Large intestine (tissue), 3 donors: ENCODE measurements at regions not wholly inside any gene's neighbourhood (a gene's known extent, or its start where the extent isn't known, plus 50 kb on each side); places are given as distances from the start of the nearest gene placed in this dataset.
A peak's percentile ranks its signal among the peaks of the same experiment; 100 is the strongest.
"Not testable (repeated sequence)": the region's sequence is repeated elsewhere in the genome, so short reads cannot be mapped to it uniquely, and the experiment has no call there.

Experiments used
- DNase-seq, 2 donors: peaks; one replicate each; pipeline versions ENCODE4 v3.0.0 to v3.0.0-alpha.2; 2013
- H3K27ac ChIP-seq: one replicate; pipeline ENCODE4 v1.5.1; 2013; ENCODE audit warnings: low read length
- H3K27me3 ChIP-seq: 2 replicates; pipeline ENCODE4 v1.6.1; 2013; ENCODE audit warnings: low read length; ENCODE audit not compliant: control insufficient read depth, insufficient read depth
- H3K36me3 ChIP-seq: 2 replicates; pipeline ENCODE4 v1.6.1; 2013; ENCODE audit warnings: low read length; ENCODE audit not compliant: control insufficient read depth, insufficient read depth
- H3K4me1 ChIP-seq: one replicate; pipeline ENCODE4 v1.6.1; 2013; ENCODE audit warnings: low read length; ENCODE audit not compliant: control insufficient read depth, insufficient read depth
- H3K4me3 ChIP-seq: one replicate; pipeline ENCODE4 v1.5.1; 2013; ENCODE audit warnings: low read length
- H3K9me3 ChIP-seq: one replicate; pipeline ENCODE4 v1.6.1; 2013; ENCODE audit warnings: mild to moderate bottlenecking, low read depth, low read length, moderate library complexity; ENCODE audit not compliant: control insufficient read depth
- WGBS: methylation state at CpG from one replicate; pipeline ENCODE4 v1.1.5; 2013; ENCODE audit warnings: low lambda C conversion rate; ENCODE audit not compliant: insufficient coverage; 5-methylcytosine and 5-hydroxymethylcytosine counted together

DNA sequence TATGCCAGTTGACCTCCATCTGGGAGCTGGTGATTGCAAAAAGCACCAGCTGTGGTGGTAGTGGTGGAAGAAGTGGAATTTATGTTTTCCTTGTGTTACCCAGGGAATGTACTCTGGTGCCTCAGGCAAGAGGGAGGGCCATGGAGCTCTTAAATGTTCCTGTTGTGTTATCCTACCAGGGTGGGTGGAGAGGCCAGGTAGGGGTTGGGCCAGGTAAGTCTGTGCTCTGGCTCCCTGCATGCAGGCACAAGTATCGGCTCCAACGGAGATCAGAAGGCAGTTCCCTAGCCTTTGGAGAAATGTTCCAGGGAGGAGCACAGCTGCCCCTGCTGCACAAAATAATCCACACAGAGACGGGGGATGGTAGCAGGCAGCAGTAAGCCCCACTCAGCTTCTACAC lies 419.3 kb upstream of the EYS start:
- H3K4me3 ChIP-seq = no peak overlapping the region
- no peaks in the 10 kb centered on the region for H3K4me1 ChIP-seq
- no peak for DNase-seq
- no peaks in the 10 kb centered on the region for H3K36me3 ChIP-seq
- no peak overlapping the region for H3K27ac ChIP-seq
- no CpG with 5 or more reads among the region's 3 CpGs for WGBS
- no peaks in the 10 kb centered on the region for H3K9me3 ChIP-seq
- H3K27me3 ChIP-seq = no peaks in the 10 kb centered on the region

DNA sequence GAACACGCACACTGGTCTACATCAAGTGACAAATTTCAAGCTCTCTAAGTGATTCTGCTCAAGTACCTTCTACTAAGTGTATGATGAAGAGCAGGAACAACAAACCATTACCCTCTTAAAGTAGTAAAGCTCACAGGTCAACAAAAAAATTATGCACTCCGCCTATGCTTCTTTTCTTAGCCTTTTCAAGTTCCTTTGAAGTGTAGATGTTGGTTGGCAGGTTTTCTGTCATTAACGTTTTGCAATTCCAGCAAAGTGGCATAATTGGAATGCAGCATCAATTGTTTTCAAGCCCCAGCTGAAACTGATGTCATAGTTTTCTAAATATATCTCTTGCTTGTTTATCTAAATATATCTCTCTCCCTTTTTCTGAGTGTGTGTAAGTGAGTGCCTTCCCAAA lies 396.9 kb upstream of the EYS start:
- Histone ChIP-seq H3K9me3 (peaks cover 8% of the 10 kb centered on the region), H3K36me3 (no peaks in the 10 kb centered on the region), H3K4me3 (no peak overlapping the region), H3K27ac (no peak overlapping the region), H3K27me3 (no peaks in the 10 kb centered on the region), H3K4me1 (no peaks in the 10 kb centered on the region)
- DNase-seq = peak; percentile 7 to 18
- WGBS = no CpG with 5 or more reads among the region's 3 CpGs

DNA sequence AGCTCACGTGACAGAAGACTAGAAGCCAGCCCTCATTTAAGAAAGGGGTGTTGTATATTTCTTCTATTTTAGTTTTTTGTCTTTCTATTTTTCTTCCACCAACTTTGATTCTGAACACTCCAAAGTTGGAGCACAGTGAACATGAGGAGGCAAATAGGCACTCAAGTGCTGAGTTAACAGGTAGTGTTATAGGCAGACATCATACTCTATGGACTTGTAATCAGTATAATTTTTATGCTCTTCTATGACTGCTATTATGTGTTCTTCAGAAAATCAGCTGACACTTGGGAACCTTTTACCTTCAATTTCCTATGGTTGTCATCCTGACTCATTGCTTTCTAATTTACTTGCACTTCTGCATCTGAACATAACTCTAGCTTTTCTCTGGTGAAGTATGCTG lies 396.3 kb upstream of the EYS start:
- no peak for DNase-seq
- Histone ChIP-seq H3K4me3 (no peak overlapping the region), H3K4me1 (no peaks in the 10 kb centered on the region), H3K27me3 (no peaks in the 10 kb centered on the region), H3K9me3 (peaks cover 7% of the 10 kb centered on the region), H3K27ac (no peak overlapping the region), H3K36me3 (no peaks in the 10 kb centered on the region)
- no CpG with 5 or more reads among the region's 1 CpG for WGBS

GRCh38 chr6:66096679-66097078 lies 389.7 kb upstream of the EYS start:
- peaks cover 16% of the 10 kb centered on the region for H3K9me3 ChIP-seq
- no peak for DNase-seq
- WGBS = no CpG with 5 or more reads among the region's 26 CpGs

GRCh38 chr6:66094615-66095014 lies 387.6 kb upstream of the EYS start:
- no peak for DNase-seq
- Histone ChIP-seq H3K27me3 (no peaks in the 10 kb centered on the region), H3K27ac (no peak overlapping the region), H3K9me3 (peaks cover 16% of the 10 kb centered on the region), H3K36me3 (no peaks in the 10 kb centered on the region), H3K4me1 (no peaks in the 10 kb centered on the region), H3K4me3 (no peak overlapping the region)
- no CpG with 5 or more reads among the region's 27 CpGs for WGBS

More at GRCh38 chr6:66096679-66097078, 389.7 kb upstream of the EYS start:
- H3K4me3 ChIP-seq = no peak overlapping the region
- no peak overlapping the region for H3K27ac ChIP-seq
- H3K4me1 ChIP-seq = no peaks in the 10 kb centered on the region
- no peaks in the 10 kb centered on the region for H3K27me3 ChIP-seq
- no peaks in the 10 kb centered on the region for H3K36me3 ChIP-seq

- H3K9me3 ChIP-seq = peaks cover 17% of the 10 kb centered on the region
- H3K36me3 ChIP-seq, H3K27ac ChIP-seq, H3K4me3 ChIP-seq, H3K27me3 ChIP-seq, H3K4me1 ChIP-seq, DNase-seq: not testable (repeated sequence)
- no CpG with 5 or more reads among the region's 1 CpG for WGBS
These were observed 385.3 kb upstream of the EYS start for GRCh38 chr6:66092306-66092705.

DNA sequence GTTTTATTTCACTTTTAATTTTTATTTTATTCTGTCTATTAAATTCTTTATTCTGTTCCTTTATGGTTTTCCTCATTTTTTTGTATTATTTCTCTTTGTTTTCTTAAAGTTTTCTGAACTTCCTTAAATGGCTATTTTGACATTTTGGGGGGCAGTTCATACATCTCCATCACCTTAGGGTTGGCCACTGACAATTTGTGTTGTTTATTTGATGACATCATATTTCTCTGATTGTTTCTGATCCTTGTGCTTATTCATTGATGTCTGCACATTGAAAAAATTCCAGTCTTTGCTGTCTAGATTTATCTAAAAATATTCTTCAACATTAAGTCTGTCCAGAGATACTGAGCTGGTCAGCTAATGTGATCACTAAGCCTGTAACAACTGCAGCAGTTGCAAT lies 379.5 kb upstream of the EYS start:
- Histone ChIP-seq H3K36me3 (no peaks in the 10 kb centered on the region), H3K9me3 (peaks cover 9% of the 10 kb centered on the region)

GRCh38 chr6:66082914-66083313 lies 375.9 kb upstream of the EYS start:
- Histone ChIP-seq H3K4me1 (no peaks in the 10 kb centered on the region), H3K27ac (no peak overlapping the region), H3K4me3 (no peak overlapping the region), H3K9me3 (peaks cover 5% of the 10 kb centered on the region), H3K27me3 (no peaks in the 10 kb centered on the region), H3K36me3 (no peaks in the 10 kb centered on the region)
- DNase-seq = no peak
- 100% methylated on average over 1 of the region's 1 CpG for WGBS

More for the DNA sequence above, 379.5 kb upstream of the EYS start:
- Histone ChIP-seq H3K4me1 (no peaks in the 10 kb centered on the region), H3K4me3 (no peak overlapping the region), H3K27me3 (no peaks in the 10 kb centered on the region), H3K27ac (no peak overlapping the region)
- no peak for DNase-seq

DNA sequence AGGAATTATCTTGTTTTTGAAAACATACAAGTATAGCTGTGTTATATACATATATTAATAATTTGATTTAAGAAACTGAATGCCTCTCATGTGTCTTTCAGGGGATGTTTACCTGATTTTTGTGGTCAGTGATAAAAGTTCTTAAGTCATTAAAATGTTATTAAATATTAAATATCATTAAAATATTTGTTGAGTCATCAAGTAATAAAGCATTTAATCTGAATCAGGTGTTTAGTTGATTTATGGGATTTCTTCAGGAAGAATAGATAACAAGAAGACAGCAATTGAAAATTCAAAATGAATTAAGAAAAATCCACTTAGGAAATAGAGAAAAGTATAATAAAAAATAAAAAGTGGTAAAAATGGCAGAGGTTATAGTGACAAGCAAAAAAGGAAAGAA lies 361.9 kb upstream of the EYS start:
- Histone ChIP-seq H3K27ac (no peak overlapping the region), H3K36me3 (no peaks in the 10 kb centered on the region), H3K4me3 (no peak overlapping the region), H3K27me3 (no peaks in the 10 kb centered on the region), H3K9me3 (no peaks in the 10 kb centered on the region), H3K4me1 (no peaks in the 10 kb centered on the region)
- DNase-seq = no peak

DNA sequence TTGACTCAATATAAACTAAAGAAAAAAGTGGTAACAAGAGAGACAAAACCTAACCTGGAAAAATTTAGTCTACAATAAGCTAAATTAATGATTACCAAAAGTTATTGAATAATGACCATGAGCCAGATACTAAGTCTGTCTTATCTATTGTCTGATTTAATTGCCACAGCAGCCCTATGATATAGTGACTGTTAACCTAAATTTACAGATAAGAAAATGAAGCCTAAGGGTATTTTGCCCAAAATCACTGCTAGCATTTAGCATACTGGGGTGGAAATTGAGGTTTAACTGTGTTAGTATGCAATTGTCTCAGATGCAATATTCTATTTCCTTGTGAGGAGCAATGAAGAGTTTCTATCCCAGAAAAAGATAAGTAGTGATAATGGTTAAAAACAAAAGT lies 361.0 kb upstream of the EYS start:
- no peak overlapping the region for H3K4me3 ChIP-seq
- H3K4me1 ChIP-seq = no peaks in the 10 kb centered on the region
- H3K9me3 ChIP-seq = no peaks in the 10 kb centered on the region
- DNase-seq = no peak
- no peaks in the 10 kb centered on the region for H3K36me3 ChIP-seq
- no peaks in the 10 kb centered on the region for H3K27me3 ChIP-seq
- no peak overlapping the region for H3K27ac ChIP-seq

GRCh38 chr6:66065313-66065712 lies 358.3 kb upstream of the EYS start:
- H3K36me3 ChIP-seq = no peaks in the 10 kb centered on the region
- no CpG with 5 or more reads among the region's 1 CpG for WGBS
- H3K27me3 ChIP-seq = no peaks in the 10 kb centered on the region

More at GRCh38 chr6:66065313-66065712, 358.3 kb upstream of the EYS start:
- Histone ChIP-seq H3K4me3 (no peak overlapping the region), H3K4me1 (no peaks in the 10 kb centered on the region), H3K9me3 (no peaks in the 10 kb centered on the region), H3K27ac (no peak overlapping the region)
- no peak for DNase-seq
